Transverse colon (tissue), 4 donors: ENCODE measurements at regions not wholly inside any gene's neighbourhood (a gene's known extent, or its start where the extent isn't known, plus 50 kb on each side); places are given as distances from the start of the nearest gene placed in this dataset.

Experiments used
- DNase-seq: peaks from one replicate; pipeline ENCODE4 v3.0.0-alpha.2; 2019
- H3K27ac ChIP-seq, 4 donors: fragments of 200-600 bp; sonication (generic); 2 replicates each; pipeline ENCODE4 v1.5.1; 2016 to 2018; ENCODE audit warnings: inconsistent platforms in 4 of 4
- H3K27me3 ChIP-seq: fragments of 200-600 bp; sonication (generic); 2 replicates; pipeline ENCODE4 v1.5.1; 2017; ENCODE audit warnings: inconsistent platforms
- H3K36me3 ChIP-seq, 4 donors: fragments of 200-600 bp; sonication (generic); 2 replicates each; pipeline ENCODE4 v1.5.1; 2017 to 2019; ENCODE audit warnings: inconsistent platforms in 4 of 4
- H3K4me1 ChIP-seq, 4 donors: fragments of 200-600 bp; sonication (generic); 2 replicates each; pipeline ENCODE4 v1.5.1; 2017 to 2020; ENCODE audit warnings: inconsistent platforms in 4 of 4
- H3K4me3 ChIP-seq, 4 donors: fragments of 200-600 bp; sonication (generic); 1 replicate in 1 of 4; 2 replicates in 3 of 4; pipeline versions ENCODE4 v1.5.1 to v1.6.1; 2017 to 2019; ENCODE audit warnings: inconsistent platforms in 4 of 4
- H3K9me3 ChIP-seq, 2 donors: fragments of 200-600 bp; sonication (generic); 2 replicates each; pipeline ENCODE4 v1.5.1; 2017 to 2019; ENCODE audit warnings: inconsistent platforms in 2 of 2
- CTCF ChIP-seq, 5 experiments: fragments of 200-600 bp in 3 of 5; fragments of 450-650 bp in 2 of 5; sonication (generic) in 3 of 5; IDR thresholded peaks; 1 replicate in 2 of 5; 2 replicates in 3 of 5; pipeline ENCODE4 v1.5.1; 2016 to 2017; ENCODE audit warnings: antibody characterized with exemption in 5 of 5, inconsistent platforms in 3 of 5, mild to moderate bottlenecking in 2 of 5, moderate library complexity in 1 of 5
- EP300 ChIP-seq: sonication (generic); formaldehyde crosslinking; IDR thresholded peaks from one replicate; pipeline ENCODE4 v1.6.1; 2017; ENCODE audit warnings: antibody characterized with exemption, low read depth
- POLR2A ChIP-seq: fragments of 450-650 bp; IDR thresholded peaks from one replicate; pipeline ENCODE4 v1.6.1; 2016; ENCODE audit warnings: antibody characterized with exemption, mild to moderate bottlenecking, moderate library complexity
- POLR2AphosphoS5 ChIP-seq, 3 donors: sonication (generic); formaldehyde crosslinking; IDR thresholded peaks; one replicate each; pipeline ENCODE4 v1.6.1; 2016; ENCODE audit warnings: antibody characterized with exemption in 3 of 3
- WGBS, 2 donors: methylation state at CpG; one replicate each; pipeline ENCODE4 v1.1.5; 2018; ENCODE audit warnings: low coverage in 1 of 2; 5-methylcytosine and 5-hydroxymethylcytosine counted together
- in situ Hi-C, 4 donors: fragments of 200-750 bp; cut with MboI; loops; one replicate each; pipeline versions ENCODE4 v1.15.0 to v1.15.1; 2017; ENCODE audit warnings: low sequenced_read_pairs in 3 of 4, low pct_ligation_motif_present in 1 of 4, low pct_unique_long_range_greater_than_20kb in 1 of 4
- intact Hi-C: fragments of 100-400 bp; cut with DNase I; formaldehyde crosslinking; loops from one replicate; pipeline ENCODE4 v1.15.1; 2023; ENCODE audit warnings: low total_unique reads

- WGBS, 2 donors = 88 to 96% methylated on average over 2 of the region's 2 CpGs
- Histone ChIP-seq H3K9me3 (peaks cover 0 to 2% of the 10 kb centered on the region in 2 donors), H3K4me1 (no peaks in the 10 kb centered on the region), H3K27me3 (no peaks in the 10 kb centered on the region), H3K27ac (no peak overlapping the region), H3K4me3 (no peak overlapping the region), H3K36me3 (no peaks in the 10 kb centered on the region)
- intact Hi-C loops = loop anchor here (10.0 kb wide), 1 partner anchor 56 kb away; no protein-coding TSS in a partner anchor
- TF ChIP-seq EP300 (no peak), POLR2AphosphoS5 (IDR thresholded peaks at IDR 0.05) (no peak), CTCF (IDR thresholded peaks at IDR 0.05) (no peak), POLR2A (no peak)
- DNase-seq = no peak
- in situ Hi-C loops = no loop called here
Observed at GRCh38 chr18:71021030-71021362, 732.2 kb downstream of the SOCS6 start.

GRCh38 chr18:71020342-71021029 lies 731.6 kb downstream of the SOCS6 start:
- Histone ChIP-seq H3K27me3 (no peaks in the 10 kb centered on the region), H3K36me3 (no peaks in the 10 kb centered on the region), H3K4me1 (no peaks in the 10 kb centered on the region), H3K9me3 (peaks cover 0 to 2% of the 10 kb centered on the region in 2 donors), H3K27ac (no peak overlapping the region), H3K4me3 (no peak overlapping the region)
- intact Hi-C loops (loop anchor here (10.0 kb wide), 1 partner anchor 56 kb away; no protein-coding TSS in a partner anchor), in situ Hi-C loops (no loop called here)
- 75 to 76% methylated on average over 3 of the region's 3 CpGs for WGBS, 2 donors
- no peak for DNase-seq
- TF ChIP-seq CTCF (IDR thresholded peaks at IDR 0.05) (no peak), POLR2AphosphoS5 (IDR thresholded peaks at IDR 0.05) (no peak), EP300 (no peak), POLR2A (no peak)

- in situ Hi-C loops (no loop called here), intact Hi-C loops (no loop called here)
- H3K27ac ChIP-seq = no peak overlapping the region
- no peak overlapping the region for H3K4me3 ChIP-seq
- TF ChIP-seq POLR2A (no peak), EP300 (no peak), POLR2AphosphoS5 (IDR thresholded peaks at IDR 0.05) (no peak), CTCF (IDR thresholded peaks at IDR 0.05) (no peak)
- DNase-seq = no peak
- H3K4me1 ChIP-seq = no peaks in the 10 kb centered on the region
- no peaks in the 10 kb centered on the region for H3K27me3 ChIP-seq
- H3K9me3 ChIP-seq = peaks cover 0 to 2% of the 10 kb centered on the region in 2 donors
- H3K36me3 ChIP-seq = no peaks in the 10 kb centered on the region
Observed at GRCh38 chr18:71018816-71019215, 730.0 kb downstream of the SOCS6 start.

- no peak for TF ChIP-seq POLR2AphosphoS5 (IDR thresholded peaks at IDR 0.05)
- no peak for TF ChIP-seq EP300
- TF ChIP-seq POLR2A = no peak
- no peak for TF ChIP-seq CTCF (IDR thresholded peaks at IDR 0.05)
- no peaks in the 10 kb centered on the region for H3K27me3 ChIP-seq
- intact Hi-C loops = no loop called here
- H3K4me1 ChIP-seq = no peaks in the 10 kb centered on the region
- no peaks in the 10 kb centered on the region for H3K9me3 ChIP-seq
- 79 to 89% methylated on average over 1 of the region's 1 CpG for WGBS, 2 donors
- no peaks in the 10 kb centered on the region for H3K36me3 ChIP-seq
- no peak for DNase-seq
- in situ Hi-C loops = no loop called here
- no peak overlapping the region for H3K27ac ChIP-seq
- H3K4me3 ChIP-seq = no peak overlapping the region
Observed at GRCh38 chr18:71012789-71013188, 723.9 kb downstream of the SOCS6 start.
